OCI-LY3 (cell line): ENCODE measurements at regions not wholly inside any gene's neighbourhood (a gene's known extent, or its start where the extent isn't known, plus 50 kb on each side); places are given as distances from the start of the nearest gene placed in this dataset.

Experiments
- EZH2phosphoT487 ChIP-seq: fragments of 200-600 bp; shearing (Covaris generic); IDR thresholded peaks from 2 replicates; pipeline ENCODE4 v1.6.1; 2018; ENCODE audit warnings: antibody characterized with exemption, mixed run types, low read depth
- TF ChIP-seq, protein P1 (sequence below): fragments of 200-600, 300-600 bp; sonication (generic); IDR thresholded peaks from 2 replicates; pipeline ENCODE4 v1.5.1; 2014; ENCODE audit warnings: antibody characterized with exemption, low read length, low read depth

DNA sequence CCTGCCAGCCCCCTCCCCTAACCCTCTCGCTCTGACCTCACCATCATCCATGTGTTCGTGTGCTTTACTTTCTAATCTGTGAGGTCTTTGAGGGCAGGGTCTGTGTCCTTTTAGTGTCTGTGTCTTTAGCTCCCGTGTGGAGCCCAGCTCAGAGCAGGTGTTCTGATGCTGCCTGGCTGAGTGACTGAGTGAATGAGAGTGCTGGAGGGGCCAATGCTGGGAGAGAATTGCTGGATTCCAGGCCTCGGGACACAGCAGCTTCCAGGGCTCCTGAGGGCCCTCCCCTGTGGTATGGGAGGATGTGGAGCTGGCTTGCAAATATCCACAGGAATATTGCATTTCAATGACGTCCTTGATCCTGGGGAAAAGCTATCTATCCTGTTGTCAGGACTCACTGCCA, 160.6 kb downstream of the ANKRD30B start:
- TF ChIP-seq, protein P1, sequence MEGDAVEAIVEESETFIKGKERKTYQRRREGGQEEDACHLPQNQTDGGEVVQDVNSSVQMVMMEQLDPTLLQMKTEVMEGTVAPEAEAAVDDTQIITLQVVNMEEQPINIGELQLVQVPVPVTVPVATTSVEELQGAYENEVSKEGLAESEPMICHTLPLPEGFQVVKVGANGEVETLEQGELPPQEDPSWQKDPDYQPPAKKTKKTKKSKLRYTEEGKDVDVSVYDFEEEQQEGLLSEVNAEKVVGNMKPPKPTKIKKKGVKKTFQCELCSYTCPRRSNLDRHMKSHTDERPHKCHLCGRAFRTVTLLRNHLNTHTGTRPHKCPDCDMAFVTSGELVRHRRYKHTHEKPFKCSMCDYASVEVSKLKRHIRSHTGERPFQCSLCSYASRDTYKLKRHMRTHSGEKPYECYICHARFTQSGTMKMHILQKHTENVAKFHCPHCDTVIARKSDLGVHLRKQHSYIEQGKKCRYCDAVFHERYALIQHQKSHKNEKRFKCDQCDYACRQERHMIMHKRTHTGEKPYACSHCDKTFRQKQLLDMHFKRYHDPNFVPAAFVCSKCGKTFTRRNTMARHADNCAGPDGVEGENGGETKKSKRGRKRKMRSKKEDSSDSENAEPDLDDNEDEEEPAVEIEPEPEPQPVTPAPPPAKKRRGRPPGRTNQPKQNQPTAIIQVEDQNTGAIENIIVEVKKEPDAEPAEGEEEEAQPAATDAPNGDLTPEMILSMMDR: no peak
- no peak for TF ChIP-seq EZH2phosphoT487
